ENCODE measurements at regions not wholly inside any gene's neighbourhood (a gene's known extent, or its start where the extent isn't known, plus 50 kb on each side); places are given as distances from the start of the nearest gene placed in this dataset.

- no peak for TF ChIP-seq CTCF (IDR thresholded peaks at IDR 0.05)
- TF ChIP-seq POLR2A (IDR thresholded peaks at IDR 0.05), result no peak
- H3K27ac ChIP-seq, result no peak overlapping the region
- no peak overlapping the region for H3K4me3 ChIP-seq
- H3K36me3 ChIP-seq, result no peaks in the 10 kb centered on the region
- ATAC-seq (no peak), DNase-seq (no peak)
- H3K9me3 ChIP-seq, result peaks cover 0 to 5% (median 0%) of the 10 kb centered on the region in 4 donors
- H3K4me1 ChIP-seq, result no peaks in the 10 kb centered on the region
- 52% methylated on average over 2 of the region's 2 CpGs for WGBS (ENCODE audit: insufficient coverage, low coverage, low lambda C conversion rate, missing lambda C conversion rate)
- intact Hi-C loops (cut with DNase I), result no loop called here
- no peaks in the 10 kb centered on the region for H3K27me3 ChIP-seq
Observed at GRCh38 chr1:118360817-118361216, 175.8 kb upstream of the SPAG17 start.

DNA sequence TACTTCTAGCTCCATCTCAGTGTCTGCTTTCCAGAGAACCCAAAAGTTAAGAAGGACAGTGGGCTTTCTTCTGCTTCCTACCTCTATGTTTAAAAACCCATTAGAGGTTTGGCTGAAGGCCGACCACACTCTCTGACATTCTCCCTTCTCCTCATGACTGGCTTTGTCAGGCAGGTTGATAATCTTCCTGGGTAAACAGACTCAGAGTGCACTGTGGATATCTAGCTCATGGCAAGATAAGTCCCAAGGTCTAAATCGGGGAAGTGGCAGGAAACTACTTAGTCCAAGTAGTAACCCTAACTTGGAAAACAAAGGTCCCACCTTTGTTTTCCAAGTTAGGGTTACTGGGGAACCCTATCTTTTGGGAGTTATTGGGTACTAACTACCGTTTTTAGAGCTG is 161.9 kb upstream of the SPAG17 start:
- intact Hi-C loops (cut with DNase I), result no loop called here
- TF ChIP-seq CTCF (IDR thresholded peaks at IDR 0.05), result no peak
- H3K27ac ChIP-seq, result no peak overlapping the region
- no peaks in the 10 kb centered on the region for H3K27me3 ChIP-seq
- 19% methylated on average over 3 of the region's 3 CpGs for WGBS (ENCODE audit: insufficient coverage, low coverage, low lambda C conversion rate, missing lambda C conversion rate)
- no peaks in the 10 kb centered on the region for H3K9me3 ChIP-seq
- no peaks in the 10 kb centered on the region for H3K4me1 ChIP-seq
- no peak for DNase-seq
- H3K4me3 ChIP-seq, result no peak overlapping the region
- no peak for ATAC-seq
- H3K36me3 ChIP-seq, result no peaks in the 10 kb centered on the region

DNA sequence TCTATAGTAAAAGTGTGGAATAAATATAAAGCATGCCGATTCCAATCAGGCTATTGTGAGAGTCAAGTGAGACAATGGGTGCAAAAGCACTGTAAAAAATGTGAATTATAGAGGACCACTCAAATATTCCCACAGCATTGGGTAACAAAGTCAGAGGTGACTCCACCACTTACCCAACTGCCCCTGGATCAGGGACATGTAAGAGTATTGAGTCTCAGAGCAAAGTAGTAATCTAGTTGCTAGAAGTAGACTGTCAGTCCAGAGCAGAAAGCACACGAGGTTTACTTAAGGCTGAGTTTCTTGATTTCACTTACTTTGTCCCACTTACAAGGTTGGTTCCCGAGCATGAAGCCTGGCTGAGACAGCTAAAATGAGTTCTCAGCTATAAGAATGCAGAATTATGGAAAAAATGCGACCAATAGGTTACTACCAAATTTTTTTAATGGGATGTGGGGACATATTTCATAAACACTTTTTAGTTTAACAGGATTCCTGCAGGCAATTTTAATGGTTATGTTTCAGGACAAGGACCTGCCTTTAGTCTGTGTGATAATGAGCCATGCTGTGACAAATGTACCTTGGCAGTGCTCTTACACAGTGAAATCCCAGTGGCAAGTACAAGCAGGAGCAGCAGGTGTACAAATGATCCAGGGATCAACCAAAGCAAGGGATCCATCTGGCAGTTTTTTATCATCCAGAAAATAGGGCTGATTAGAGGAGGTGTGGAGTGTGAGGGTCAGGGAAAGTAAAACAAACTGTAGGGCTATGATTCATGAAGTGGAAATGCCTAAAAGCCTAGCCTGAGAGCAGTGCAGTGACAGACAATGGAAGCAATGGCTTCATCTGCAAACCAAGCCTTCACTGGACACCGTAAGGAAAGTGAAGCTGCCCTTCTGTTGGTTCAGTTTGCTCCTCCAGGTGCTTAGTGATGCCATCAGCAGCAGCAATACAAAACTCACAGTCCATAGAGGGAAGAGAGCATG is 156.2 kb upstream of the SPAG17 start:
- DNase-seq (no peak), ATAC-seq (no peak)
- intact Hi-C loops (cut with DNase I), result no loop called here
- no peaks in the 10 kb centered on the region for H3K27me3 ChIP-seq
- no peak for TF ChIP-seq POLR2A (IDR thresholded peaks at IDR 0.05)
- TF ChIP-seq CTCF (IDR thresholded peaks at IDR 0.05), result no peak
- H3K9me3 ChIP-seq, result no peaks in the 10 kb centered on the region
- no peaks in the 10 kb centered on the region for H3K4me1 ChIP-seq
- no peaks in the 10 kb centered on the region for H3K36me3 ChIP-seq
- no peak overlapping the region for H3K27ac ChIP-seq
- WGBS (ENCODE audit: insufficient coverage, low coverage, low lambda C conversion rate, missing lambda C conversion rate), result 35% methylated on average over 4 of the region's 5 CpGs
- no peak overlapping the region for H3K4me3 ChIP-seq

DNA sequence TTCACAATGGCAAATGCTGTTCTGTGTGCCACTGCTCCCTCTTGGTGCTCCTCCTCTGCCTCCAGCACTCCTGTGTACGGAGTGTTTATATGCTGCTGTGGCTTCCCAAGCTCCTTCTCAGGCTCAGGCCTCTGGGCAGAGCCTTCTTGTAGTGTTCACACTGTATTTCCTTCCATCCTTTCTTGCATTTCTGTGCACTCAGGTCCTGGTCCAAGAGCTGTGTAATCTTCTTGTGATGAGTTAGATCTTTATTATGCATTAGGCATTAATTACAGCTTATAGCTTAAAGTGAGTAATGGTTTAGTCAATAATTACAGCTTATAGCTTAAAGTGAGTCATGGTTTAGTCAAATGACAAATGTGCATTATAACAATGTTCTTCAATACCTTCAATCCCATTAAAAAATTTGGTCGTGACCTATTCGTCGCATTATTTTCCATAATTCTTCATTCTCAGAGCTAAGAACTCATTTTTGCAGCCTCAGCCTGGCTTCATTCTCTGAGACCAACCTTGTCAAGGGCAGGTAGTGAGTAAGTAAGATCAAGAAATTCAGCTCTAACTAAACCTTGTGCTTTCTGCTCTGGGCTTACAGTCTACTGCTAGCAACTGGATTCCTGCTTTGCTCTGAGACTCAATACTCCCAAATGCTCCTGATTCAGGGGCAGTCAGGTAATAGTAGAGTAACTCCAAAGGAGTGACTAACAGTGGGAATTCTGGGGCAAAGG is 154.5 kb upstream of the SPAG17 start:
- Histone ChIP-seq H3K27me3 (no peaks in the 10 kb centered on the region), H3K9me3 (no peaks in the 10 kb centered on the region), H3K27ac (no peak overlapping the region), H3K4me3 (no peak overlapping the region), H3K4me1 (no peaks in the 10 kb centered on the region), H3K36me3 (no peaks in the 10 kb centered on the region)
- intact Hi-C loops (cut with DNase I), result no loop called here
- ATAC-seq (no peak), DNase-seq (no peak)
- WGBS (ENCODE audit: insufficient coverage, low coverage, low lambda C conversion rate, missing lambda C conversion rate), result 61% methylated on average over 4 of the region's 4 CpGs
- TF ChIP-seq CTCF (IDR thresholded peaks at IDR 0.05), result no peak
- no peak for TF ChIP-seq POLR2A (IDR thresholded peaks at IDR 0.05)
